H9 (cell line): ENCODE measurements at regions not wholly inside any gene's neighbourhood (a gene's known extent, or its start where the extent isn't known, plus 50 kb on each side); places are given as distances from the start of the nearest gene placed in this dataset.

ENCODE experiments used
- DNase-seq: peaks from one replicate; pipeline ENCODE4 v3.0.0-alpha.2; 2017
- H2AFZ ChIP-seq: one replicate; pipeline ENCODE4 v1.6.1; 2013; ENCODE audit warnings: mild to moderate bottlenecking, low read length, control low read depth, moderate library complexity
- H2AK5ac ChIP-seq: 2 replicates; pipeline ENCODE4 v1.6.1; 2013; ENCODE audit warnings: low read length, control low read depth, mixed read lengths; ENCODE audit not compliant: insufficient read length
- H2BK120ac ChIP-seq: one replicate; pipeline ENCODE4 v1.6.1; 2013; ENCODE audit warnings: low read depth, mild to moderate bottlenecking, low read length, control low read depth, inconsistent platforms; ENCODE audit not compliant: poor library complexity, severe bottlenecking
- H2BK12ac ChIP-seq: 2 replicates; pipeline ENCODE4 v1.6.1; 2013; ENCODE audit warnings: low read length, control low read depth, mixed read lengths, low read depth; ENCODE audit not compliant: insufficient read length
- H2BK15ac ChIP-seq: 2 replicates; pipeline ENCODE4 v1.6.1; 2013; ENCODE audit warnings: low read depth, low read length, control low read depth
- H2BK20ac ChIP-seq: one replicate; pipeline ENCODE4 v1.6.1; 2013; ENCODE audit warnings: low read depth, mild to moderate bottlenecking, low read length, control low read depth, inconsistent platforms; ENCODE audit not compliant: poor library complexity, severe bottlenecking
- H2BK5ac ChIP-seq: 2 replicates; pipeline ENCODE4 v1.6.1; 2013; ENCODE audit warnings: low read length, control low read depth, mixed read lengths; ENCODE audit not compliant: insufficient read length
- H3K14ac ChIP-seq: 2 replicates; pipeline ENCODE4 v1.6.1; 2013; ENCODE audit warnings: low read length, control low read depth; ENCODE audit not compliant: insufficient read depth
- H3K18ac ChIP-seq: 2 replicates; pipeline ENCODE4 v1.6.1; 2013; ENCODE audit warnings: low read depth, mild to moderate bottlenecking, mixed read lengths, low read length, control low read depth; ENCODE audit not compliant: insufficient read length
- H3K23ac ChIP-seq: 2 replicates; pipeline ENCODE4 v1.6.1; 2013; ENCODE audit warnings: low read length, control low read depth, mixed read lengths, low read depth; ENCODE audit not compliant: insufficient read length
- H3K23me2 ChIP-seq: 2 replicates; pipeline ENCODE4 v1.6.1; 2013; ENCODE audit warnings: low read depth, mild to moderate bottlenecking, mixed read lengths, low read length, control low read depth; ENCODE audit not compliant: insufficient read length, poor library complexity, severe bottlenecking
- H3K27ac ChIP-seq: 2 replicates; pipeline ENCODE4 v1.5.1; 2013; ENCODE audit warnings: low read length, control low read depth, mixed read lengths, low read depth; ENCODE audit not compliant: insufficient read length
- H3K27me3 ChIP-seq: 2 replicates; pipeline ENCODE4 v1.6.1; 2013; ENCODE audit warnings: low read length, control low read depth, inconsistent platforms; ENCODE audit not compliant: insufficient read depth
- H3K4ac ChIP-seq: 2 replicates; pipeline ENCODE4 v1.6.1; 2013; ENCODE audit warnings: low read depth, mild to moderate bottlenecking, control low read depth, inconsistent platforms, low read length, moderate library complexity
- H3K4me1 ChIP-seq: 2 replicates; pipeline ENCODE4 v1.6.1; 2013; ENCODE audit warnings: low read length, control low read depth, inconsistent platforms; ENCODE audit not compliant: insufficient read depth
- H3K4me2 ChIP-seq: 2 replicates; pipeline ENCODE4 v1.6.1; 2013; ENCODE audit warnings: low read length, control low read depth, mixed read lengths; ENCODE audit not compliant: insufficient read length, insufficient read depth
- H3K56ac ChIP-seq: 2 replicates; pipeline ENCODE4 v1.6.1; 2013; ENCODE audit warnings: low read depth, mild to moderate bottlenecking, mixed read lengths, low read length, control low read depth; ENCODE audit not compliant: insufficient read length
- H3K79me1 ChIP-seq: 2 replicates; pipeline ENCODE4 v1.6.1; 2013; ENCODE audit warnings: low read depth, mild to moderate bottlenecking, moderate library complexity, low read length, control low read depth, inconsistent platforms; ENCODE audit not compliant: insufficient read depth, poor library complexity, severe bottlenecking
- H3K79me2 ChIP-seq: 2 replicates; pipeline ENCODE4 v1.6.1; 2013; ENCODE audit warnings: low read length, control low read depth, inconsistent platforms; ENCODE audit not compliant: insufficient read depth
- H3K9ac ChIP-seq: 2 replicates; pipeline ENCODE4 v1.6.1; 2013; ENCODE audit warnings: low read length, control low read depth, mixed read lengths; ENCODE audit not compliant: insufficient read length; ENCODE audit errors: extremely low read depth
- H3K9me3 ChIP-seq: one replicate; pipeline ENCODE4 v1.6.1; 2013; ENCODE audit warnings: low read depth, low read length, inconsistent platforms; ENCODE audit not compliant: control insufficient read depth
- H3T11ph ChIP-seq: one replicate; pipeline ENCODE4 v1.6.1; 2013; ENCODE audit warnings: mild to moderate bottlenecking, low read length, control low read depth, inconsistent platforms
- H4K20me1 ChIP-seq: one replicate; pipeline ENCODE4 v1.6.1; 2013; ENCODE audit not compliant: control insufficient read depth, insufficient read length, insufficient read depth
- H4K5ac ChIP-seq: 2 replicates; pipeline ENCODE4 v1.6.1; 2013; ENCODE audit warnings: low read depth, mild to moderate bottlenecking, mixed read lengths, low read length, control low read depth; ENCODE audit not compliant: insufficient read length
- H4K8ac ChIP-seq: replicated peaks from 2 replicates; pipeline ENCODE4 v1.6.1; 2013; ENCODE audit warnings: low read length, control low read depth, mixed read lengths, low read depth; ENCODE audit not compliant: insufficient read length
- H4K91ac ChIP-seq: 2 replicates; pipeline ENCODE4 v1.6.1; 2013; ENCODE audit warnings: low read depth, mild to moderate bottlenecking, moderate library complexity, mixed read lengths, low read length, control low read depth; ENCODE audit not compliant: insufficient read length
- H3K27ac Mint-ChIP-seq, 3 experiments: 2 replicates in 2 of 3; 3 replicates in 1 of 3; pipeline ENCODE4 v1.8.0; 2020 to 2021; ENCODE audit warnings: mixed read lengths in 3 of 3, mild to moderate bottlenecking in 1 of 3, moderate library complexity in 1 of 3
- H3K27me3 Mint-ChIP-seq: 2 replicates; pipeline ENCODE4 v1.8.0; 2021; ENCODE audit warnings: low read depth, mild to moderate bottlenecking, moderate library complexity, mixed read lengths
- H3K36me3 Mint-ChIP-seq, 3 experiments: 2 replicates in 2 of 3; 3 replicates in 1 of 3; pipeline ENCODE4 v1.8.0; 2020 to 2021; ENCODE audit warnings: low read depth in 3 of 3, mixed read lengths in 3 of 3; ENCODE audit not compliant: insufficient read depth in 1 of 3
- H3K4me1 Mint-ChIP-seq, 2 experiments: 2 replicates each; pipeline ENCODE4 v1.8.0; 2020; ENCODE audit warnings: mixed read lengths in 2 of 2
- H3K4me3 Mint-ChIP-seq, 2 experiments: 2 replicates in 1 of 2; 3 replicates in 1 of 2; pipeline ENCODE4 v1.8.0; 2020 to 2021; ENCODE audit warnings: mild to moderate bottlenecking in 2 of 2, mixed read lengths in 2 of 2, moderate library complexity in 1 of 2
- H3K9me3 Mint-ChIP-seq, 2 experiments: 2 replicates in 1 of 2; 3 replicates in 1 of 2; pipeline ENCODE4 v1.8.0; 2020; ENCODE audit warnings: mild to moderate bottlenecking in 2 of 2, mixed read lengths in 2 of 2, moderate library complexity in 1 of 2
- WGBS: extraction: QIAGEN DNeasy Blood & Tissue Kit; methylation state at CpG from one replicate; pipeline ENCODE4 v1.1.7; 2013; ENCODE audit warnings: missing lambda C conversion rate, low lambda C conversion rate, mixed read lengths; ENCODE audit not compliant: insufficient read length; ENCODE audit errors: extremely low coverage; 5-methylcytosine and 5-hydroxymethylcytosine counted together
- TF ChIP-seq, protein P1 (sequence below): fragments of 200-600 bp; sonication (generic); conservative IDR thresholded peaks from 3 replicates; pipeline ENCODE4 v1.8.0; 2021; ENCODE audit warnings: antibody characterized with exemption, mild to moderate bottlenecking

- peaks cover 56% of the 10 kb centered on the region for H3K27me3 Mint-ChIP-seq
- Histone ChIP-seq H2BK15ac (no peak overlapping the region), H3K4me2 (no peak overlapping the region), H2AK5ac (no peak overlapping the region), H2AFZ (no peak overlapping the region), H4K8ac (no peak overlapping the region), H3K9me3 (no peaks in the 10 kb centered on the region), H2BK5ac (no peak overlapping the region), H3K79me1 (no peaks in the 10 kb centered on the region), H3K23ac (no peak overlapping the region), H3K23me2 (no peaks in the 10 kb centered on the region), H2BK20ac (no peak overlapping the region), H3K27ac (no peak overlapping the region), H3K79me2 (no peaks in the 10 kb centered on the region), H3K4ac (no peak overlapping the region), H2BK120ac (no peak overlapping the region), H2BK12ac (no peak overlapping the region), H3T11ph (no peak overlapping the region), H4K91ac (no peak overlapping the region), H3K14ac (no peak overlapping the region), H4K5ac (no peak overlapping the region), H4K20me1 (no peaks in the 10 kb centered on the region), H3K56ac (no peak overlapping the region), H3K9ac (no peak overlapping the region), H3K18ac (no peak overlapping the region), H3K27me3 (no peaks in the 10 kb centered on the region), H3K4me1 (no peaks in the 10 kb centered on the region)
- TF ChIP-seq, protein P1, sequence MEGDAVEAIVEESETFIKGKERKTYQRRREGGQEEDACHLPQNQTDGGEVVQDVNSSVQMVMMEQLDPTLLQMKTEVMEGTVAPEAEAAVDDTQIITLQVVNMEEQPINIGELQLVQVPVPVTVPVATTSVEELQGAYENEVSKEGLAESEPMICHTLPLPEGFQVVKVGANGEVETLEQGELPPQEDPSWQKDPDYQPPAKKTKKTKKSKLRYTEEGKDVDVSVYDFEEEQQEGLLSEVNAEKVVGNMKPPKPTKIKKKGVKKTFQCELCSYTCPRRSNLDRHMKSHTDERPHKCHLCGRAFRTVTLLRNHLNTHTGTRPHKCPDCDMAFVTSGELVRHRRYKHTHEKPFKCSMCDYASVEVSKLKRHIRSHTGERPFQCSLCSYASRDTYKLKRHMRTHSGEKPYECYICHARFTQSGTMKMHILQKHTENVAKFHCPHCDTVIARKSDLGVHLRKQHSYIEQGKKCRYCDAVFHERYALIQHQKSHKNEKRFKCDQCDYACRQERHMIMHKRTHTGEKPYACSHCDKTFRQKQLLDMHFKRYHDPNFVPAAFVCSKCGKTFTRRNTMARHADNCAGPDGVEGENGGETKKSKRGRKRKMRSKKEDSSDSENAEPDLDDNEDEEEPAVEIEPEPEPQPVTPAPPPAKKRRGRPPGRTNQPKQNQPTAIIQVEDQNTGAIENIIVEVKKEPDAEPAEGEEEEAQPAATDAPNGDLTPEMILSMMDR, result no peak
- WGBS, result no CpG with 5 or more reads among the region's 9 CpGs
- no peak overlapping the region for H3K27ac Mint-ChIP-seq
- no peak for DNase-seq
- peaks cover 4 to 6% of the 10 kb centered on the region in 2 experiments; a peak in 2 of 4 replicates for H3K4me1 Mint-ChIP-seq
- H3K4me3 Mint-ChIP-seq, result no peak overlapping the region
- peaks cover 0 to 3% of the 10 kb centered on the region in 2 experiments; a peak in 2 of 5 replicates for H3K9me3 Mint-ChIP-seq
- H3K36me3 Mint-ChIP-seq, result no peaks in the 10 kb centered on the region
Measured at GRCh38 chr2:235199128-235199527, 247.3 kb downstream of the SH3BP4 start.
